ENCODE measurements at regions not wholly inside any gene's neighbourhood (a gene's known extent, or its start where the extent isn't known, plus 50 kb on each side); places are given as distances from the start of the nearest gene placed in this dataset.

DNA sequence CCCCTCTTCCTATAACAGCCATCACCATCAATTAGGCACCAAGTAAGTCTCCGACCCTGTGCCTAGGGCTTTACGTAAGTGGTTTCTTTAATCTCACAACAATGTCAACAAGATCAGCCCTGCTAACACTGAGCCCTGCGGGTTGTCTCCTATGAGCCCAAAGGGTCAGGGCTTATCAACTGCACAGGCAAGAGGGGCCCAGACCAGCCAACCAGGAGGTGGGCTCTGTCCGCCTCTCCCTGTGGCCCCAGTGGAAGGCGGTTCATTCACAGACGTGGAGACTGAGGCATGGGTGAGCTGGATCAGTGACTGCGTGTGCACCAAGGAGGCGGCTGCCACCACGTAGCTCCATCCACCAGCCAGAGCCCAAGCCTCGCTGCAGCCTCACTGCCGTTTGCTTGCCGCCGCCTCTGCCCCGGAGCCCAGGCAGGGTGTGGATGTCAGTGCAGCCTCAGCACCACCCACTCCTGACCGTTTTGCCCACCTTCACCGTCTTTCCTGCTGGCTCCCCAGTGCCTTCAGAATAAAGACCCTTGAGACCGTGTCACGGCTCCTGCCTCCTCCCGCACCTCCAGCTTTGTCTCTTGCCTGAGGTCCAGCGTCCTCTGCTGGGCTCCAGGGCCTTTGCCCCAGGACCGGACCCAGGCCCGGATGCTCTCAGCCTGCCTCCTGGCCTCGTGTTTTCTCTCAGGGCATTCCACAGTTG is 78.7 kb downstream of the DLL1 start:
- no peak for DNase-seq (ENCODE audit: low read depth)
- TF ChIP-seq, protein P1, sequence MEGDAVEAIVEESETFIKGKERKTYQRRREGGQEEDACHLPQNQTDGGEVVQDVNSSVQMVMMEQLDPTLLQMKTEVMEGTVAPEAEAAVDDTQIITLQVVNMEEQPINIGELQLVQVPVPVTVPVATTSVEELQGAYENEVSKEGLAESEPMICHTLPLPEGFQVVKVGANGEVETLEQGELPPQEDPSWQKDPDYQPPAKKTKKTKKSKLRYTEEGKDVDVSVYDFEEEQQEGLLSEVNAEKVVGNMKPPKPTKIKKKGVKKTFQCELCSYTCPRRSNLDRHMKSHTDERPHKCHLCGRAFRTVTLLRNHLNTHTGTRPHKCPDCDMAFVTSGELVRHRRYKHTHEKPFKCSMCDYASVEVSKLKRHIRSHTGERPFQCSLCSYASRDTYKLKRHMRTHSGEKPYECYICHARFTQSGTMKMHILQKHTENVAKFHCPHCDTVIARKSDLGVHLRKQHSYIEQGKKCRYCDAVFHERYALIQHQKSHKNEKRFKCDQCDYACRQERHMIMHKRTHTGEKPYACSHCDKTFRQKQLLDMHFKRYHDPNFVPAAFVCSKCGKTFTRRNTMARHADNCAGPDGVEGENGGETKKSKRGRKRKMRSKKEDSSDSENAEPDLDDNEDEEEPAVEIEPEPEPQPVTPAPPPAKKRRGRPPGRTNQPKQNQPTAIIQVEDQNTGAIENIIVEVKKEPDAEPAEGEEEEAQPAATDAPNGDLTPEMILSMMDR (IDR thresholded peaks at IDR 0.05; ENCODE audit: low read depth, low read length, missing control alignments): no peak
- no peak overlapping the region for H3K4me3 ChIP-seq (ENCODE audit: low read depth, low read length)
- in situ Hi-C loops (cut with HindIII; ENCODE audit: low sequenced_read_pairs): no loop called here

DNA sequence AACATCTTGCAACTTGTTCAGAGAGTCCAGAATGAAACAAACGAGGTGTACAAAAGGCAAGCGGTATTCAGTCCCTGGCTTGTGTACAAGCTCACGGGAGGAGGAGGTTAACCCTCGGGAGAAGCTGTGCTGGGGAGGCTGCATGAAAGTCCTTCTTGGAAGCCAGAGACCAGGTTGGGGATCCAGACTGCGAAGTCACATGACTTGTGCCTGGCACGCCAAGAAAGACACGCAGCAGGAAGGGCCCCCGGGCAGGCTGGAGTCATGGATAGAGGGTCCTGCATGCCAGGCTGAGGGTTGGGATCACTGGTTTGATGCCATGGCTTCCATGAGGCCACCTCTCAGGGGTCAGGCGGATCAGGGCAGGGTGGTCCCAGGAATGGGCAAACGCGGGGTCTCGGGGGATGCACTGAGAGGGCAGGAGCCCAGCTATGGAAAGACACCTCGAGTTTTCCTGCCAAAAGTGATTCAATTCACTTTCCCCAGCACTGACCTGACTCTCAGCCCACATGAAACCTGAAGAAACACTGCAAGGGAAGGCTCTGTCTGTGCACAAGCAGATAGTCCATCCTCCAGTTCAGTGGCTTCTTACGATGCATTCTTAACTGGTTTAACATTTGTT is 79.4 kb downstream of the DLL1 start:
- DNase-seq (ENCODE audit: low read depth): no peak
- H3K4me3 ChIP-seq (ENCODE audit: low read depth, low read length): no peak overlapping the region
- TF ChIP-seq, protein P1 (IDR thresholded peaks at IDR 0.05; ENCODE audit: low read depth, low read length, missing control alignments): no peak
- in situ Hi-C loops (cut with HindIII; ENCODE audit: low sequenced_read_pairs): no loop called here

DNA sequence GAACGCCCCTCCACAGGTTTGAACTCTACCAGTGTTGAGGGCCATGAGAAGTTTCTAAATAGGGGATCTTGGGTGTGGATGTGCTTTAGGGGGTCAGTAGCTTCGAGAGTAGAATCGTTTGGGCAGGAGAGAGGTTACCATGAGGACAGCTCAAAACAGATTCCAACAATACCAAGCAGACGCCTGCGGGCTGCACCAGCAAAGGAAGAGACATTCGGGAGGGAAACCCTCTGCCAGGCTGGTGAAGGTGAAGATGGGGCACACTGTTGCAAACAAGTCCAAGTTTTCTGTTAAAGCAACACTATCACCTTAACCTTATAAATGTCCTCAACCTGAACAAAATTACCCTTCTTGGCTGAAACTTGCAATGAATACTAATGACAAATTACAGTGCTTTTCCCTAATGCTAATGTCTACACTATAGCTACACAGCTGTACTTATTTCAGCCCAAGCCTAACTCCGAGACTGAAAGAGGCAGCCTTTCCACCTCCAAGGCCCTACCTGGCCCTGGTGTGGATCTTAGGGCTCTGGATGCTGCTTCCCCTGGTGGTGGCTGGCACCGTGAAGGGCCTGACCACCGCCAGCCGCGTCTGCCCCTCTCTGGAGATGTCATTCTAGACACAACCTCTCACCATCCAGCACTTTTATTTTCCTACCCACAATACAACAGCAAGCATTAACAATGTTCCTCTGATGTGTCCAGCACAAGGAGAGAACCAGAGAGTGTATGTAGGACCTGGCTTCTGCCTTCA is 80.1 kb downstream of the DLL1 start:
- TF ChIP-seq, protein P1 (IDR thresholded peaks at IDR 0.05; ENCODE audit: low read depth, low read length, missing control alignments): no peak
- in situ Hi-C loops (cut with HindIII; ENCODE audit: low sequenced_read_pairs): no loop called here
- DNase-seq (ENCODE audit: low read depth): no peak
- no peak overlapping the region for H3K4me3 ChIP-seq (ENCODE audit: low read depth, low read length)

DNA sequence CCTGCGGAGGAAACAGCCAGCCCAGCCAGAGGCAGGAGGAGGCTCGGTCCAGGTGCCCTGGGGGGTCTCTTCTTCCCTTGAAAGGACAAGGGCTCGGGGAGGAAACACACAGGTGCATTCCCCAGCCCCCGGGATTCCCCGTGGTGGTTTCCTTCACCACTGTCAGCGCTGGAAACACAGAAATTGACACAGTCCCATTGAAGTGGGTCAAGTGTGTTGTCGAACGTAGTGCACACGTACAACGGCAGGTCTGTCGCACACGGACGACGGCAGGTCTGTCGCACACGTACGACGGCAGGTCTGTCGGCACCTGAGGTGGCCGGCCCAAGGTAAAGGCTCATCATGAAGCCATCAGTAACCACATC is 80.9 kb downstream of the DLL1 start:
- in situ Hi-C loops (cut with HindIII; ENCODE audit: low sequenced_read_pairs): no loop called here
- no peak overlapping the region for H3K4me3 ChIP-seq (ENCODE audit: low read depth, low read length)
- TF ChIP-seq, protein P1 (IDR thresholded peaks at IDR 0.05; ENCODE audit: low read depth, low read length, missing control alignments): no peak
- DNase-seq (ENCODE audit: low read depth): no peak

- in situ Hi-C loops (cut with HindIII; ENCODE audit: low sequenced_read_pairs): no loop called here
- no peak for DNase-seq (ENCODE audit: low read depth)
- TF ChIP-seq, protein P1 (IDR thresholded peaks at IDR 0.05; ENCODE audit: low read depth, low read length, missing control alignments): no peak
- no peak overlapping the region for H3K4me3 ChIP-seq (ENCODE audit: low read depth, low read length)
Observed at GRCh38 chr6:170209354-170210025, 81.4 kb downstream of the DLL1 start.

- no peak for DNase-seq (ENCODE audit: low read depth)
- TF ChIP-seq, protein P1 (IDR thresholded peaks at IDR 0.05; ENCODE audit: low read depth, low read length, missing control alignments): no peak
- in situ Hi-C loops (cut with HindIII; ENCODE audit: low sequenced_read_pairs): no loop called here
- H3K4me3 ChIP-seq (ENCODE audit: low read depth, low read length): no peak overlapping the region
Observed at GRCh38 chr6:170208651-170209353, 82.1 kb downstream of the DLL1 start.

Data from astrocyte of the cerebellum (primary cell).